WTC11 (cell line): ENCODE measurements at regions not wholly inside any gene's neighbourhood (a gene's known extent, or its start where the extent isn't known, plus 50 kb on each side); places are given as distances from the start of the nearest gene placed in this dataset.

Experiments used
- ATAC-seq: fragments of 200-7000 bp; cut with Tn5 transposase; 2 replicates; pipeline ENCODE4 v1.10.0; 2021; ENCODE audit warnings: mild to moderate bottlenecking, moderate library complexity
- CTCF ChIA-PET: fragments of 300-600 bp; sonication (Branson Sonifier 250); formaldehyde crosslinking; loops from one replicate; lab custom pipeline; 2021; ENCODE audit warnings: antibody characterized with exemption; lab: Charles Lee
- POLR2A ChIA-PET: fragments of 350-600 bp; sonication (Branson Sonifier 250); formaldehyde crosslinking; loops from one replicate; lab custom pipeline; 2021; ENCODE audit warnings: antibody characterized with exemption; lab: Charles Lee
- DNase-seq: peaks from one replicate; pipeline ENCODE4 v3.0.0; 2021; ENCODE audit warnings: low spot score
- H3K27ac Mint-ChIP-seq: 2 replicates; pipeline ENCODE4 v1.8.0; 2021; ENCODE audit warnings: mixed read lengths
- H3K27me3 Mint-ChIP-seq: 2 replicates; pipeline ENCODE4 v1.8.0; 2021; ENCODE audit warnings: low read depth, mild to moderate bottlenecking, moderate library complexity, mixed read lengths
- H3K36me3 Mint-ChIP-seq: 2 replicates; pipeline ENCODE4 v1.8.0; 2021; ENCODE audit warnings: mixed read lengths
- H3K4me1 Mint-ChIP-seq: 2 replicates; pipeline ENCODE4 v1.8.0; 2022; ENCODE audit warnings: mixed read lengths
- H3K4me3 Mint-ChIP-seq: 2 replicates; pipeline ENCODE4 v1.8.0; 2021; ENCODE audit warnings: mild to moderate bottlenecking, moderate library complexity, mixed read lengths
- H3K9me3 Mint-ChIP-seq: 2 replicates; pipeline ENCODE4 v1.8.0; 2021; ENCODE audit warnings: mixed read lengths
- ATF1 ChIP-seq: sonication (generic); formaldehyde crosslinking; IDR thresholded peaks from 2 replicates; pipeline ENCODE4 v1.8.1; 2023; ENCODE audit warnings: mild to moderate bottlenecking, moderate library complexity, missing genetic modification reagents
- ATF2 ChIP-seq: sonication (generic); formaldehyde crosslinking; IDR thresholded peaks from 2 replicates; pipeline ENCODE4 v1.8.1; 2022; ENCODE audit warnings: low read depth, missing genetic modification reagents, borderline replicate concordance
- ATF6 ChIP-seq: sonication (generic); formaldehyde crosslinking; IDR thresholded peaks from 2 replicates; pipeline ENCODE4 v1.8.1; 2023; ENCODE audit warnings: mild to moderate bottlenecking, missing genetic modification reagents
- CBFB ChIP-seq: sonication (generic); formaldehyde crosslinking; IDR thresholded peaks from 2 replicates; pipeline ENCODE4 v1.8.1; 2022; ENCODE audit warnings: mild to moderate bottlenecking, low read depth, missing genetic modification reagents
- ERG ChIP-seq: fragments of 250-450 bp; sonication (Bioruptor Pico); IDR thresholded peaks from 2 replicates; pipeline ENCODE4 v1.8.0; 2021; ENCODE audit warnings: mild to moderate bottlenecking
- ETV6 ChIP-seq: sonication (generic); formaldehyde crosslinking; IDR thresholded peaks from 2 replicates; pipeline ENCODE4 v1.8.1; 2022; ENCODE audit warnings: mild to moderate bottlenecking, missing genetic modification reagents
- GTF2I ChIP-seq: fragments of 250-450 bp; sonication (Bioruptor Pico); conservative IDR thresholded peaks from 2 replicates; pipeline ENCODE4 v1.4.0; 2021; ENCODE audit warnings: mild to moderate bottlenecking
- HMGA2 ChIP-seq: fragments of 250-450 bp; sonication (Bioruptor Pico); IDR thresholded peaks from 2 replicates; pipeline ENCODE4 v1.4.0; 2021; ENCODE audit warnings: mild to moderate bottlenecking, moderate library complexity
- IRF2 ChIP-seq: sonication (generic); formaldehyde crosslinking; IDR thresholded peaks from 2 replicates; pipeline ENCODE4 v1.8.0; 2022; ENCODE audit warnings: low read depth, missing genetic modification reagents, borderline replicate concordance
- MXD4 ChIP-seq: fragments of 250-450 bp; sonication (Bioruptor Pico); IDR thresholded peaks from 2 replicates; pipeline ENCODE4 v1.8.0; 2021; ENCODE audit warnings: mild to moderate bottlenecking, moderate library complexity, borderline replicate concordance
- NR1H2 ChIP-seq: sonication (generic); formaldehyde crosslinking; IDR thresholded peaks from 2 replicates; pipeline ENCODE4 v1.9.0; 2021; ENCODE audit warnings: mild to moderate bottlenecking, moderate library complexity, missing genetic modification reagents
- SMAD3 ChIP-seq: sonication (generic); formaldehyde crosslinking; IDR thresholded peaks from 2 replicates; pipeline ENCODE4 v1.8.0; 2022; ENCODE audit warnings: missing genetic modification reagents, mild to moderate bottlenecking, borderline replicate concordance
- SMAD4 ChIP-seq: sonication (generic); formaldehyde crosslinking; IDR thresholded peaks from 2 replicates; pipeline ENCODE4 v1.8.0; 2022; ENCODE audit warnings: mild to moderate bottlenecking, missing genetic modification reagents
- USF2 ChIP-seq: sonication (generic); formaldehyde crosslinking; IDR thresholded peaks from 2 replicates; pipeline ENCODE4 v1.8.1; 2023; ENCODE audit warnings: mild to moderate bottlenecking, missing genetic modification reagents, moderate library complexity
- ZMAT4 ChIP-seq: fragments of 250-450 bp; sonication (Bioruptor Pico); IDR thresholded peaks from 2 replicates; pipeline ENCODE4 v1.9.0; 2021; ENCODE audit warnings: mild to moderate bottlenecking
- ZNF219 ChIP-seq: sonication (generic); formaldehyde crosslinking; IDR thresholded peaks from 2 replicates; pipeline ENCODE4 v1.8.0; 2023; ENCODE audit warnings: missing genetic modification reagents, mild to moderate bottlenecking, borderline replicate concordance
- ZNF416 ChIP-seq: fragments of 250-450 bp; sonication (Bioruptor Pico); IDR thresholded peaks from 2 replicates; pipeline ENCODE4 v1.9.0; 2021; ENCODE audit warnings: mild to moderate bottlenecking, inconsistent platforms
- ZNF425 ChIP-seq: fragments of 250-450 bp; sonication (Bioruptor Pico); conservative IDR thresholded peaks from 2 replicates; pipeline ENCODE4 v1.9.0; 2021; ENCODE audit warnings: mild to moderate bottlenecking
- ZNF532 ChIP-seq: fragments of 250-450 bp; sonication (Bioruptor Pico); IDR thresholded peaks from 2 replicates; pipeline ENCODE4 v1.9.0; 2021; ENCODE audit warnings: mild to moderate bottlenecking, borderline replicate concordance
- ZSCAN18 ChIP-seq: fragments of 250-450 bp; sonication (Bioruptor Pico); IDR thresholded peaks from 2 replicates; pipeline ENCODE4 v2.1.2; 2022; ENCODE audit warnings: mild to moderate bottlenecking, moderate library complexity

GRCh38 chr11:88398791-88399570 lies 61.4 kb upstream of the CTSC start:
- DNase-seq: no peak
- Mint-ChIP-seq H3K27ac (no peak overlapping the region), H3K27me3 (no peaks in the 10 kb centered on the region; the same call in 1 of the 2 replicates), H3K9me3 (no peaks in the 10 kb centered on the region), H3K4me3 (no peak overlapping the region), H3K36me3 (no peaks in the 10 kb centered on the region)
- ChIA-PET POLR2A (no interaction called here), CTCF (no interaction called here)
- no peak for ATAC-seq
- TF ChIP-seq ZNF532 (CRISPR knock-in tag): no peak
- TF ChIP-seq ZSCAN18: no peak
- no peak for TF ChIP-seq HMGA2 (CRISPR knock-in tag)
- no peak for TF ChIP-seq ATF2 (CRISPR knock-in tag)
- no peak for TF ChIP-seq MXD4 (CRISPR knock-in tag)
- TF ChIP-seq GTF2I (CRISPR knock-in tag): no peak
- no peak for TF ChIP-seq SMAD4 (CRISPR knock-in tag)
- no peak for TF ChIP-seq ZNF416 (CRISPR knock-in tag)
- no peak for TF ChIP-seq ETV6 (CRISPR knock-in tag)
- TF ChIP-seq ATF6: no peak
- TF ChIP-seq IRF2 (CRISPR knock-in tag): no peak
- no peak for TF ChIP-seq SMAD3 (CRISPR knock-in tag)
- no peak for TF ChIP-seq ZMAT4 (CRISPR knock-in tag)
- TF ChIP-seq USF2 (CRISPR knock-in tag): no peak
- TF ChIP-seq ATF1 (CRISPR knock-in tag): no peak
- TF ChIP-seq ZNF219 (CRISPR knock-in tag): no peak
- TF ChIP-seq NR1H2: no peak
- no peak for TF ChIP-seq ERG
- no peak for TF ChIP-seq ZNF425 (CRISPR knock-in tag)
- no peak for TF ChIP-seq CBFB (CRISPR knock-in tag)
- TF ChIP-seq, all 79 proteins: peak for 0
- peaks cover 4% of the 10 kb centered on the region for H3K4me1 Mint-ChIP-seq
